ENCODE measurements at regions not wholly inside any gene's neighbourhood (a gene's known extent, or its start where the extent isn't known, plus 50 kb on each side); places are given as distances from the start of the nearest gene placed in this dataset.
A peak's percentile ranks its signal among the peaks of the same experiment; 100 is the strongest.

- DNase-seq, result no peak
- Histone ChIP-seq H3K36me3 (replicated peaks) (no peaks in the 10 kb centered on the region), H3K4me3 (ENCODE audit: low read depth, low read length) (no peak overlapping the region), H3K27ac (no peak overlapping the region), H3K27me3 (replicated peaks) (no peaks in the 10 kb centered on the region)
- no peak for TF ChIP-seq CTCF (IDR thresholded peaks at IDR 0.05; ENCODE audit: low read depth, low read length, missing control alignments)
- in situ Hi-C loops (cut with HindIII; ENCODE audit: low pct_ligation_motif_present, low sequenced_read_pairs), result no loop called here
Measured at GRCh38 chr1:55457874-55458273, 242.7 kb upstream of the USP24 start.

- no peak for TF ChIP-seq CTCF (IDR thresholded peaks at IDR 0.05; ENCODE audit: low read depth, low read length, missing control alignments)
- no peaks in the 10 kb centered on the region for H3K36me3 ChIP-seq (replicated peaks)
- H3K27ac ChIP-seq, result no peak overlapping the region
- DNase-seq, result no peak
- no peaks in the 10 kb centered on the region for H3K27me3 ChIP-seq (replicated peaks)
- in situ Hi-C loops (cut with HindIII; ENCODE audit: low pct_ligation_motif_present, low sequenced_read_pairs), result no loop called here
- no peak overlapping the region for H3K4me3 ChIP-seq (ENCODE audit: low read depth, low read length)
Measured at GRCh38 chr1:55456971-55457370, 241.8 kb upstream of the USP24 start.

- Histone ChIP-seq H3K27ac (no peak overlapping the region), H3K36me3 (replicated peaks) (no peaks in the 10 kb centered on the region), H3K4me3 (ENCODE audit: low read depth, low read length) (no peak overlapping the region), H3K27me3 (replicated peaks) (no peaks in the 10 kb centered on the region)
- TF ChIP-seq CTCF (IDR thresholded peaks at IDR 0.05; ENCODE audit: low read depth, low read length, missing control alignments), result no peak
- in situ Hi-C loops (cut with HindIII; ENCODE audit: low pct_ligation_motif_present, low sequenced_read_pairs), result no loop called here
- DNase-seq, result no peak
Measured at GRCh38 chr1:55448261-55448660, 233.1 kb upstream of the USP24 start.

GRCh38 chr1:55447488-55447887, 232.3 kb upstream of the USP24 start:
- no peaks in the 10 kb centered on the region for H3K27me3 ChIP-seq (replicated peaks)
- in situ Hi-C loops (cut with HindIII; ENCODE audit: low pct_ligation_motif_present, low sequenced_read_pairs), result no loop called here
- no peak for DNase-seq
- H3K27ac ChIP-seq, result no peak overlapping the region
- TF ChIP-seq CTCF (IDR thresholded peaks at IDR 0.05; ENCODE audit: low read depth, low read length, missing control alignments), result no peak
- no peak overlapping the region for H3K4me3 ChIP-seq (ENCODE audit: low read depth, low read length)
- no peaks in the 10 kb centered on the region for H3K36me3 ChIP-seq (replicated peaks)

GRCh38 chr1:55446351-55446750, 231.2 kb upstream of the USP24 start:
- in situ Hi-C loops (cut with HindIII; ENCODE audit: low pct_ligation_motif_present, low sequenced_read_pairs), result no loop called here
- TF ChIP-seq CTCF (IDR thresholded peaks at IDR 0.05; ENCODE audit: low read depth, low read length, missing control alignments), result no peak
- Histone ChIP-seq H3K36me3 (replicated peaks) (no peaks in the 10 kb centered on the region), H3K4me3 (ENCODE audit: low read depth, low read length) (no peak overlapping the region), H3K27ac (peak overlapping the region; percentile 15), H3K27me3 (replicated peaks) (no peaks in the 10 kb centered on the region)
- peak; percentile 72 for DNase-seq

- in situ Hi-C loops (cut with HindIII; ENCODE audit: low pct_ligation_motif_present, low sequenced_read_pairs), result no loop called here
- no peak overlapping the region for H3K27ac ChIP-seq
- no peak for DNase-seq
Measured at GRCh38 chr1:55445416-55445815, 230.3 kb upstream of the USP24 start.

More at GRCh38 chr1:55445416-55445815, 230.3 kb upstream of the USP24 start:
- H3K36me3 ChIP-seq (replicated peaks), result no peaks in the 10 kb centered on the region
- no peak for TF ChIP-seq CTCF (IDR thresholded peaks at IDR 0.05; ENCODE audit: low read depth, low read length, missing control alignments)
- H3K4me3 ChIP-seq (ENCODE audit: low read depth, low read length), result no peak overlapping the region
- H3K27me3 ChIP-seq (replicated peaks), result no peaks in the 10 kb centered on the region
